Activated CD4-positive, alpha-beta memory T cell treated with anti-CD3 and anti-CD28 coated beads for 36 hours (primary cell): ENCODE measurements at regions not wholly inside any gene's neighbourhood (a gene's known extent, or its start where the extent isn't known, plus 50 kb on each side); places are given as distances from the start of the nearest gene placed in this dataset.
"Not testable (repeated sequence)": the region's sequence is repeated elsewhere in the genome, so short reads cannot be mapped to it uniquely, and the experiment has no call there.

Source experiments
- CTCF ChIA-PET: fragments of 350-600 bp; sonication (Branson Sonifier 250); formaldehyde crosslinking; loops from one replicate; lab custom pipeline; 2021; ENCODE audit warnings: antibody characterized with exemption, inconsistent platforms; lab: Charles Lee
- POLR2A ChIA-PET: fragments of 350-600 bp; sonication (Branson Sonifier 250); formaldehyde crosslinking; loops from one replicate; lab custom pipeline; 2021; ENCODE audit warnings: antibody characterized with exemption; lab: Charles Lee
- DNase-seq: peaks from one replicate; pipeline ENCODE4 v3.0.0-alpha.2; 2020
- H3K27ac Mint-ChIP-seq: one replicate; pipeline ENCODE4 v1.8.0; 2021; ENCODE audit warnings: mixed read lengths
- H3K27me3 Mint-ChIP-seq: one replicate; pipeline ENCODE4 v1.8.0; 2021; ENCODE audit warnings: mixed read lengths
- H3K36me3 Mint-ChIP-seq: one replicate; pipeline ENCODE4 v1.8.0; 2021; ENCODE audit warnings: mixed read lengths
- H3K4me1 Mint-ChIP-seq: one replicate; pipeline ENCODE4 v1.8.0; 2021; ENCODE audit warnings: low read depth, mixed read lengths
- H3K4me3 Mint-ChIP-seq: one replicate; pipeline ENCODE4 v1.8.0; 2021; ENCODE audit warnings: mild to moderate bottlenecking, mixed read lengths
- H3K9me3 Mint-ChIP-seq: one replicate; pipeline ENCODE4 v1.8.0; 2021; ENCODE audit warnings: mixed read lengths
- intact Hi-C: fragments of 100-400 bp; cut with micrococcal nuclease; formaldehyde crosslinking; loops from one replicate; pipeline ENCODE4 v1.15.1; 2023

- peaks cover 4% of the 10 kb centered on the region for H3K36me3 Mint-ChIP-seq
- H3K9me3 Mint-ChIP-seq: peaks cover 33% of the 10 kb centered on the region
- H3K4me3 Mint-ChIP-seq: no peak overlapping the region
- intact Hi-C loops: no loop called here
- no peaks in the 10 kb centered on the region for H3K4me1 Mint-ChIP-seq
- ChIA-PET POLR2A (no interaction called here), CTCF (no interaction called here)
- H3K27ac Mint-ChIP-seq: no peak overlapping the region
- no peaks in the 10 kb centered on the region for H3K27me3 Mint-ChIP-seq
- no peak for DNase-seq
These were observed 301.7 kb downstream of the KIF2B start for GRCh38 chr17:54124456-54124855.

- Mint-ChIP-seq H3K4me1 (no peaks in the 10 kb centered on the region), H3K36me3 (no peaks in the 10 kb centered on the region)
These were observed 330.7 kb downstream of the KIF2B start for GRCh38 chr17:54153423-54153822.

GRCh38 chr17:54157542-54157941, 334.8 kb downstream of the KIF2B start:
- no peak overlapping the region for H3K27ac Mint-ChIP-seq
- CTCF ChIA-PET: no interaction called here
- DNase-seq: no peak

More at GRCh38 chr17:54153423-54153822, 330.7 kb downstream of the KIF2B start:
- Mint-ChIP-seq H3K9me3 (peaks cover 12% of the 10 kb centered on the region), H3K4me3 (no peak overlapping the region), H3K27ac (no peak overlapping the region), H3K27me3 (no peaks in the 10 kb centered on the region)
- intact Hi-C loops: no loop called here
- ChIA-PET POLR2A (no interaction called here), CTCF (no interaction called here)
- no peak for DNase-seq

GRCh38 chr17:54172096-54172984, 349.6 kb downstream of the KIF2B start:
- H3K27ac Mint-ChIP-seq: no peak overlapping the region
- H3K4me3 Mint-ChIP-seq: no peak overlapping the region
- intact Hi-C loops: no loop called here
- no peaks in the 10 kb centered on the region for H3K27me3 Mint-ChIP-seq
- H3K4me1 Mint-ChIP-seq: no peaks in the 10 kb centered on the region
- peaks cover 9% of the 10 kb centered on the region for H3K9me3 Mint-ChIP-seq
- ChIA-PET CTCF (no interaction called here), POLR2A (no interaction called here)
- peak; percentile 8 for DNase-seq
- no peaks in the 10 kb centered on the region for H3K36me3 Mint-ChIP-seq

More at GRCh38 chr17:54157542-54157941, 334.8 kb downstream of the KIF2B start:
- H3K36me3 Mint-ChIP-seq: no peaks in the 10 kb centered on the region
- no peaks in the 10 kb centered on the region for H3K4me1 Mint-ChIP-seq
- H3K27me3 Mint-ChIP-seq: no peaks in the 10 kb centered on the region
- H3K4me3 Mint-ChIP-seq: no peak overlapping the region
- POLR2A ChIA-PET: no interaction called here
- peaks cover 12% of the 10 kb centered on the region for H3K9me3 Mint-ChIP-seq
- intact Hi-C loops: no loop called here

GRCh38 chr17:54172985-54173316, 350.2 kb downstream of the KIF2B start:
- no peaks in the 10 kb centered on the region for H3K36me3 Mint-ChIP-seq
- H3K27me3 Mint-ChIP-seq: no peaks in the 10 kb centered on the region
- H3K27ac Mint-ChIP-seq: no peak overlapping the region
- DNase-seq: no peak
- intact Hi-C loops: no loop called here
- no peaks in the 10 kb centered on the region for H3K4me1 Mint-ChIP-seq
- CTCF ChIA-PET: no interaction called here
- peaks cover 10% of the 10 kb centered on the region for H3K9me3 Mint-ChIP-seq
- H3K4me3 Mint-ChIP-seq: no peak overlapping the region
- POLR2A ChIA-PET: no interaction called here

GRCh38 chr17:54177606-54178308, 355.0 kb downstream of the KIF2B start:
- Mint-ChIP-seq H3K4me3 (no peak overlapping the region), H3K27ac (no peak overlapping the region), H3K4me1 (no peaks in the 10 kb centered on the region), H3K9me3 (peaks cover 13% of the 10 kb centered on the region), H3K27me3 (no peaks in the 10 kb centered on the region), H3K36me3 (no peaks in the 10 kb centered on the region)
- CTCF ChIA-PET: no interaction called here
- intact Hi-C loops: no loop called here
- DNase-seq: no peak
- POLR2A ChIA-PET: no interaction called here

GRCh38 chr17:54180950-54181349, 358.2 kb downstream of the KIF2B start:
- peaks cover 16% of the 10 kb centered on the region for H3K9me3 Mint-ChIP-seq
- POLR2A ChIA-PET: no interaction called here
- no peaks in the 10 kb centered on the region for H3K36me3 Mint-ChIP-seq
- no peaks in the 10 kb centered on the region for H3K4me1 Mint-ChIP-seq
- CTCF ChIA-PET: no interaction called here
- no peak overlapping the region for H3K27ac Mint-ChIP-seq
- no peak for DNase-seq
- H3K27me3 Mint-ChIP-seq: no peaks in the 10 kb centered on the region
- H3K4me3 Mint-ChIP-seq: no peak overlapping the region
- intact Hi-C loops: no loop called here

GRCh38 chr17:54191261-54191660, 368.5 kb downstream of the KIF2B start:
- ChIA-PET CTCF (no interaction called here), POLR2A (no interaction called here)
- Mint-ChIP-seq H3K27ac (no peak overlapping the region), H3K4me3 (no peak overlapping the region), H3K9me3 (peaks cover 4% of the 10 kb centered on the region), H3K4me1 (no peaks in the 10 kb centered on the region), H3K27me3 (no peaks in the 10 kb centered on the region), H3K36me3 (no peaks in the 10 kb centered on the region)
- no peak for DNase-seq
- intact Hi-C loops: no loop called here

- no peak for DNase-seq
- Mint-ChIP-seq H3K27me3 (no peaks in the 10 kb centered on the region), H3K4me3 (no peak overlapping the region), H3K9me3 (no peaks in the 10 kb centered on the region), H3K4me1 (no peaks in the 10 kb centered on the region), H3K36me3 (no peaks in the 10 kb centered on the region), H3K27ac (no peak overlapping the region)
- POLR2A ChIA-PET: no interaction called here
- CTCF ChIA-PET: no interaction called here
- intact Hi-C loops: no loop called here
These were observed 371.5 kb downstream of the KIF2B start for GRCh38 chr17:54194268-54194667.

- DNase-seq: no peak
- CTCF ChIA-PET: no interaction called here
- intact Hi-C loops: no loop called here
- Mint-ChIP-seq H3K4me1 (no peaks in the 10 kb centered on the region), H3K27ac (no peak overlapping the region), H3K36me3 (no peaks in the 10 kb centered on the region), H3K27me3 (no peaks in the 10 kb centered on the region), H3K4me3 (no peak overlapping the region), H3K9me3 (no peaks in the 10 kb centered on the region)
- POLR2A ChIA-PET: no interaction called here
These were observed 374.0 kb downstream of the KIF2B start for GRCh38 chr17:54196751-54197150.

- H3K4me1 Mint-ChIP-seq, intact Hi-C loops, H3K27ac Mint-ChIP-seq, CTCF ChIA-PET, H3K4me3 Mint-ChIP-seq, DNase-seq, POLR2A ChIA-PET, H3K9me3 Mint-ChIP-seq, H3K36me3 Mint-ChIP-seq, H3K27me3 Mint-ChIP-seq: not testable (repeated sequence)
These were observed 378.7 kb downstream of the KIF2B start for GRCh38 chr17:54201380-54201779.

GRCh38 chr17:54220829-54221228, 398.1 kb downstream of the KIF2B start:
- Mint-ChIP-seq H3K27ac (no peak overlapping the region), H3K4me1 (no peaks in the 10 kb centered on the region), H3K36me3 (no peaks in the 10 kb centered on the region), H3K27me3 (no peaks in the 10 kb centered on the region), H3K4me3 (no peak overlapping the region), H3K9me3 (peaks cover 12% of the 10 kb centered on the region)
- CTCF ChIA-PET: no interaction called here
- POLR2A ChIA-PET: no interaction called here
- intact Hi-C loops: no loop called here
- no peak for DNase-seq

- ChIA-PET POLR2A (no interaction called here), CTCF (no interaction called here)
- no peak for DNase-seq
- no peaks in the 10 kb centered on the region for H3K36me3 Mint-ChIP-seq
- no peak overlapping the region for H3K4me3 Mint-ChIP-seq
- no peaks in the 10 kb centered on the region for H3K4me1 Mint-ChIP-seq
- H3K27ac Mint-ChIP-seq: no peak overlapping the region
- intact Hi-C loops: no loop called here
- peaks cover 7% of the 10 kb centered on the region for H3K9me3 Mint-ChIP-seq
- no peaks in the 10 kb centered on the region for H3K27me3 Mint-ChIP-seq
These were observed 398.8 kb downstream of the KIF2B start for GRCh38 chr17:54221499-54221898.
